Endometrium (tissue), 2 donors: ENCODE measurements at regions not wholly inside any gene's neighbourhood (a gene's known extent, or its start where the extent isn't known, plus 50 kb on each side); places are given as distances from the start of the nearest gene placed in this dataset.
"Not testable (repeated sequence)": the region's sequence is repeated elsewhere in the genome, so short reads cannot be mapped to it uniquely, and the experiment has no call there.

Experiments used
- FAIRE-seq: peaks from 2 replicates; lab custom pipeline; 2012; peaks lifted over from hg19 to GRCh38; lab: Jason Lieb, UNC
- donor health status: control.
- donor health status: control.

DNA sequence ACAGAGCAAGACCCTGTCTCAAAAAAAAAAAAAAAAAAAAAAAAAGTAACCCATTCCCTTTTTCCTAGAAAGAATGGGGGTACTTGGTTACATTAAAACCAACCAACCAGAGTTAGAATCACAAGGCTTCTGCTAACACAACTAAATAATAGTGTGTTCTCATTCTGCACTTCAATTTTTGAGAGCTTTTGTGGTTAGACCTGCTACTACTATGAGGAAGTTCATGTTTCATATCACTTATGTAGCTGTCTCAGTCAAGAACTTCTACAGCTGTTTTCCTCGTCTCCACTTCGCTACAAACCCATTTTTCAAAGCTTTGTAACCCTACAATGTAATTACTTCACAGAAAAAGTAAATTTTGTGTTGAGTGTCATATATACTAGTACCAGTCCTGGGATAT is 58.3 kb downstream of the PDHA2 start:
- no peak for FAIRE-seq

DNA sequence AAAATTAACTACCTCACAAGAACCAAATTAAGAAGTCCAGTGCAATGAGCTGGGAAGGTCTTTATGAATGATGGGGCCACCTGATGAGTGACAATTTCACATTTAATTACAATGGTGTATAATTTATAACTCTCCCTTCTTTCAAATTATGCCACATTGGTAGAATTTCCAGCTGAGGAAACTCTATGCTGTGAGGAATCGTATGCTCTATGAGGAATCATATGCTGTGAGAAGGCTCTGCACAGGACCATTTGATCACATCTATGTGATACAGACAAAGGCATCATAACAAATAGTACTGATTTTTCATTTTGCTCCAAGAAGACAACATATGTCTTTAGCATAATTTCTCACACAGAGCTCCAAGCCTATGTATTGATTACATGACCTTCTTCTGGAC is 69.3 kb downstream of the PDHA2 start:
- FAIRE-seq = no peak

DNA sequence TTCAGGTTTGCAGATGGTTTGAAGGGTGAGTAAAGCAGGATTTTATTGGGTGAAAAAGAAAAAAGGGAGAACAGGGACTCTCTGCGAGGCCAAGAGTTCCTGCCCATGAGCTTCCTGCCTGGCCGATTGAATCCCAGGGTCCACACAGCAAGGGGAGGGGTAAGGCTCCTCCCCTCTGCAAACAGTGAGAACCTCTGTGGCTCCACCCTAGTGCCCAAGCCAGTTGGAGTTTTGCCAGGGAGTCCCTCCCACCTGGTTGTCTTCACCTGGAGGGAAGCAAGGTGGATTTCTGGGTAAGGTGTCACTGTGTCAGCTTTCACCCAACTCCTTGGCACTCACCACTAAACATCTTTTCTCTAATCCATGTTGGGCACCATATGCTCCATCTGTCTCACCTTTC is 70.9 kb downstream of the PDHA2 start:
- no peak for FAIRE-seq

DNA sequence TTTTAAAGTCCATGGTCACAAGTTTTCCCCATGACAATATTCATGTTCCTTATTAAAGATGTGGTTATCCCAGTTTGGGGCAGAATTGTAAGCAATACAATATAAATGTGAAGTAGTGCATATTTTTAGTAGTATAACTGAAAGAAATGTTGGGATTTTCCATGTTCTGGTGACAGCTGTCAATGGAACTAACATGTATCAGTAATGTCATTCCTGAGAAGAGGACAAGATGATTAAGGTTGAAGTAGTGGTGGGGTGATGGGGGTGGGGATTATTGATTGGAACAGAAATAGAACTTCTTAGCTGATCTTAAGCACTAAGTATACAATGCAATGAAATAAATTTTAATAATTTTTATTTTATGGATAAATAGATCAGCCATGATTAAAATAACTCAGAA is 81.6 kb downstream of the PDHA2 start:
- FAIRE-seq = no peak

DNA sequence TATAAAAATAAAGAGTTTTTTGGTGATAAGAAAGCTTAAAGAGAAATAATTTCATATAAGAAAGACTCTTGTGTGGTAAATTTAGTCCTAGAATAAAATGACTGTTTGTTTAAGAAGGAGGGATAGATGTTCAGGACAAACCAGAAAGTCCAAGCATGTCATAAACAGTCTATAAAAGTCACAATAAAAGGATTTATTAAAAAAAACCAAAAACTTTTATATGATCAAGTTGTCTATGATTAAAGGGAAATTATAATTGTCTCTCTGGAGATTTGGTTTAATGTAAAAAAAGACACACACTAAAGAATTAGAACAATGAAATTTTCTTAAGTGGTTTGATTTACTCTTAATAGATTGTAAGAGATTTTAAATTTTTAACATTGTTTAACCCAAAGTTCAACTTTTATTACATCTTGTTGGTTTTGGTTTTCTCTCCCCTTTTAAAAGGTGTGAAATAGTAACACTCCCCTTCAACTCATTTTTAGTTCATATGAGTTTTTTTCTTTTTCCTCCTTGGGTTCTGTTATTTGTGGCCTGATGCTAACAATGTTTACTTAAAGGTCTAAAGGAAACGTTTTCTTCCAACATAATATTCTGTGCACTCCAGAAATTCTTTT is 89.7 kb downstream of the PDHA2 start:
- peak; percentile 18 for FAIRE-seq

DNA sequence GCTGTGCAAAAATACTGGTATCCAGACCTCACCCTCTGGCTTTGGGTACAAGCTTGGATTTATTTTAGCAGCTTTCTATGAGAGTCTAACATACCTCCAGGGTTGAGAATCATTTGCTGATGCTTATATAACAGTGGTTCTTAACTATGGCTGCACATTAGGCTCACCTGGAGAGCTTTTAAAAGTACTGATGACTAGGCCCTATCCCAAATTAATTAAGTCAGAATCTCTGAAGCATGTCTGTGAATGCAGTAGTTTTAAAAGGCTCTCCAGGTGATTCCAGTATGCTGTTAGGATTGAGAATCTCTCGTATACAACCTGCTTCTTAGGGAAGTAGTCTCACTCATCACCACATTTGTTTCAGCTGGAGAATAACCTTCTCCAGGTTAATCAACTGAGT is 99.2 kb downstream of the PDHA2 start:
- no peak for FAIRE-seq

DNA sequence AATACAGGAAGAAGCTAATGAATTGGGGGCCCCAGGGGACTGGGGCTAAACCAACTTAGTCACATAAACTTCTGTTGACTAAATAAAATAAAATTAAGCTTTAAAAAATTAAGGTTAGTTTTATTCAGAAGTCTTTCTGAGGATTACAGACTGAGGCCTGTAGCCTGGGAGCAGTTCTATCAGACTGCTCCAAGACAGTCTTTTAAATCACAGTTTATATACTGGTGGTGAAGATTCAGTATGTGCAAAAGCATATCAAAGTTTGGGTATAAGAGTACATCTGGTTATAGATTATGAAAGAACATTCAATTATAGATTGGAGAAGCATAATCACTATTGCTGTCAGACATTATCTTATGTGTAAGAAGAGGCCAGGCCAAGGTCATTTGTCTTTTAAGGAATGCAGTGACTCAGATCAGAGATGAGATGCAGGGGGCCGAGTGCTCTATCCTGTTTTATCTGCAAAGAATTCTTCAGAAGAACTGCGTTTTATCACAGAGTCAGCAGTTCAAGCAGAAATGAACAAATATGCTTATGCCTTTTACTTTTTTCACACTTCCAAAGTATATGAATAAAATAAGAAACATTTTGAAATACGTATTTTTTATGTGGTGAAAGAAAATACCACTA is 109.4 kb downstream of the PDHA2 start:
- no peak for FAIRE-seq

DNA sequence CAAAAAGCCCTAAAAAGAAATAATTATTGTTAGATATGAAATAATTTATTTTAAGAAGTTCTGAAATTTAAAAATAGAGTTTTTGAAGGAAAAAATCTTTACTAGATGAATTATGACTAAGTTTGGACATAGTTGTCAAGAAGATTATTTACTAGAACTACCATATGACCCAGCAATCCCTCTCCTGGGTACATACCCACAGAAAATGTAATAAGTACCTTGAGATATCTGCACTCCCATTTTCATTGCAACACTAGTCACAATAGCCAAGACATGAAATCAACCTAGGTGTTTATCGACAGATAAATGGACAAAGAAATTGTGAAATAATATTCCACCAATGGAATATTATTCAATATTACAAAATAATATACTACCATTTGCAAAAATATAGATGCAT is 109.9 kb downstream of the PDHA2 start:
- no peak for FAIRE-seq

DNA sequence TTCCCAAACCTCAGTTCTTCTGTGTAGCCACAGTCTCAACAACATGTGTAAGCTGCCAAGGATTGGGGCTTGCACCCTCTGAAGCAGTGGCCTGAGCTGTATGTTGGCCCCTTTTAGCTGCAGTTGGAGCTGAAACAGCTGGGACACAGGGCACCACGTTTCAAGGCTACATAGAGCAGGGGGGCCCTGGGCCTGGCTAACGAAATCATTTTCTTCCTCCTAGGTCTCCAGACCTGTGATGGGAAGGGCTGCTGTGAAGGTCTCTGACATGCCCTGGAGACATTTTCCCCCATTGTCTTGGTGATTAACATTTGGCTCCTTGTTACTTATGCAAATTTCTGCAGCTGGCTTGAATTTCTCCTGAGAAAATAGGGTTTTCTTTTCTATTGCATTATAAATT is 112.6 kb downstream of the PDHA2 start:
- not testable (repeated sequence) for FAIRE-seq

DNA sequence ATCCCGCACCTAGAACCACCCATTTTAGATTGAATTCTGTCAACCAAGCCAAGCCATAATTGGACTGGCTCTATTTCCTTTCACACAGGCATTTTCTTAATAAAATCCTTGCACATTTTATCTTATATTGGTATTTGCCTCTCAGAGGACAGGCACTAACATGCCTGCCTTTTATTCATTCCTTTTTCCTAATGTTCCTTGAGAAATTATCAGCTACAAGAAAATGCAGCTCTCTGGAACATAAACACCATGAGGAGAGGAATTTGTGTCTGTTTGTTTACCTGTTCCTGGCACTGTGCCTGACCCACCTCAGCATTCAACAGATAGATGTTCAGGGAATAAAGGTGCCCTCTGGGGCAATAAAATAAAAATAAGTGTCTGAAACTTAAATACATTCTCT is 116.2 kb downstream of the PDHA2 start:
- no peak for FAIRE-seq

DNA sequence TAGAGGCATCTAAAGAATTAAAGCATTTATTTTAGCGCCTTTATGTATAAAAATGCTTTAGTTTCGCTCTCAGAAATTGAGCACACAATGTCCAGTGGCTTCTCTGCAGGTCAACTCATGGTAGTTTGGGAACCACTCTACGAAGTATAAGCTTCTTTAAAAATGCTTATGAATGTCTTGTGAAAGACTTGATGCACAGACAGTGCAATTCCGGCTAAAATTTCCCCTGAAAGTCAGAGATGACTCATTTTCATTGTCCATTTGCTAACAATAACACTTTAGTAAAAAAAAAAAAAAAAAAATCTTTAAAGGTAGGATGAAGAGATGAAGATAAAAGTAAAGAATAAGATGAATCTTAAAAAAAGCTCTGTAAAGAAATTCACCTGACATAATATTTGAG is 117.2 kb downstream of the PDHA2 start:
- FAIRE-seq = no peak

DNA sequence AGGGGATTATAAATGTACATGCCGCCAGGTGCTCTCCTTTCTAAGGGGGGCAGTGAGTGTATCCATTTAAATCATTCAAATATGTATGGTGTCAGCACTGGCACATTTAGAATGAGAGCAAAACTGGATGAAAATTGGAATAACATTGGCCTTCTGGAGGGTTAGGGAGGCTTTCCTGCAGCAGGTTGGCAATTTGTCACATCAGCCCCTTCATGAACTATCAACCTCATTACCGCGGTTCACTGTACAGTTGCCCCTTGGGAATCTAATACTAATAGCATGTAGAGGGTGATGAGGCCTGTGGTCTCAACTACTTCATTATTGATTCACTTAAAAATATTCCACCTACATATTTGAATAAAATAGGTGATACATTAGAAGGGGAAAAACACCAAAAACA is 117.9 kb downstream of the PDHA2 start:
- no peak for FAIRE-seq

DNA sequence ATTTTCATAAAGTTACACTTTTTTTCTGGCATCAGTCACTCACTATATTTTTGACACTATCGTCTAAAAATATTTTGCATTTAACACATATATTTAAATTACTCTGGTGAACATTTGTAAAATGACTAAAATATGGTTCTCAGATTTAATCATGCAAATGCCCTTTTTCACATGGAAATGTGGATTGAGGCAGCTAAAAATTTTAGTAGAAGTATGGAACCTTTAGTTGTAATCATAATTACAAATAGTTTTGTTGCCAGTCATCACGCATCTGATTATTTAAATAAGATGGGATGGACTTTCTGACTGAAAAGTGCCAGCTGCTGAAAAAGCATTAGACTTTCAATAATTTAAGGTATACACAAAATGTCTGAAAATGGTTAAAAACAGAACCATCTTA is 119.3 kb downstream of the PDHA2 start:
- no peak for FAIRE-seq

DNA sequence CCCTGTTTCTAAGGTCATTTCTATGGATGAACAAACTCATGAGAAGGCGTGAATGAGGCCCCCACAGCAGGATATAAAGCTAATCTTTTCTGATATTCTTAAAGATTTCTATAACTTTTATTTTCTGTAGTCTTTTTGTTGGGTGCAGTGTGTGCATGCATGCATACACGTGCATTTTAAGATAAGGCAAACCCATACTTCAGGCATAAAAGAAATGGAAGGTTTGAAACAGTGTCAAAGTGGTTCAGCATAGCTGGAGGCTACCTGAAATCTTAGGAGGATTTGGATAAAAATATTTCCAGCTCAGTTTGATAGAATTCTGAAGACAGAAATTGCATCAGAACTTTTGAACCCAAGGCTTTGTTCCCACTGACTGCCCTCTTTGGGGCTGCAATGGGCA is 119.7 kb downstream of the PDHA2 start:
- no peak for FAIRE-seq

DNA sequence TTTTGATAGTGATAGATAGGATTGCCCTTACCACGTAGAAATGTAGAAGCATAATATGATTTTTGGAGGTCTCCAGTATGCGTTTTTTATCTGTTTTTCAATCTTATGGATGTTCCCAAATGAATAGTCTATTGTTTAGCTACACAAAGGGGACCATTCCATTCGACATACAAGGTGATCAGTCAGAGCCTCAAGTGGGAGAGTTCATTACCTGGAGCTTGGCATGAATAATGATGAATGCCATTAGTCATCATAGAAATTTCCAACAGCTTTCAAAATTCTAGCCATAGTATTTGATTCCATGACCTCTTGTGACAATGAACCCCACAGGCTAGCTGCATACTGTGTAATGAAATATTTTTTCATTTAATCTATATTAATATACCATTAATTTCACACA is 123.6 kb downstream of the PDHA2 start:
- FAIRE-seq = no peak

DNA sequence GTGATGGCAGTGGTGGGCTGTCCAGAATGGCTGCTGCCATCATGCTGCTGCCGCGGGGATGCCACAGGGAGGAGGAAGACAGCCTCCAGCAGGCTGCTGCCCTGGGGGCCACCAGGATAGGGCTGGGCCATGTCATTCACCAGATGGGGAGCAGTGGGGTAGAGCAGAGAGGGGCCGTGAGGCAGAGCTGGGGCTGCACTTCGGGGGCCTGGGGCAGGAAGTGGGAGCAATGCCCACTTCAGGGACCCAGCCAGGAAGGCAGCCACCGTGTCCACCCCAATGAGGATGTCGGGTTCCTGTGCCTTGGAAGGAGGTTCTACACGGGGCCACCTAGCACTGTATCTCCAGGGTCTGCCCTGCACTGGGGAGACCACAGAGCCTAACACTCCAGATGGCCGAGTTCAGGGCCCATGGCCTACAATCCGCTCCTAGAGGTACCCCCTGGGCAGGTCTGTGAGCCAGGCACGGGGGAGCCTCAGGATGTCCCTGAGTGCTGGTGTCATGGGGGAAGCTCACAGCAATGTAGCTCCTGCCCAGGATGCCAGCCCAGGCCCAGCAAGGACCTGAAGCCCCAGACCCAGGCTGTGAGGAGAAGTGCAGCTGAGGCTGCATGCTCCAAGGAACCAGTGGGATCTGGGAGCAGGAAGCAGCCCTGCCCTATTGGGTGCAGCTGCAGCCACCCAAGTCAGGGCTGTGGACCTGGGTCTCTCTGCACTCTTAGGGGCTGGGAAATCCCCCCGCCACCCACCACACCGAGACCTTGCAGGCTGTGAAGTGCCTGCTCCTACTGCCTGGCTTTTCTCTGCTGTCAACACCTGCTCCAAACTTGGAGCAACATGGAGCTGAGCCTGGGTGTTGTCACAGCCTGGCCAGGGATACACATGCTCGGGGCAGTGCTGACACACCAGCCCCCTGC is 140.3 kb downstream of the PDHA2 start:
- FAIRE-seq = no peak

DNA sequence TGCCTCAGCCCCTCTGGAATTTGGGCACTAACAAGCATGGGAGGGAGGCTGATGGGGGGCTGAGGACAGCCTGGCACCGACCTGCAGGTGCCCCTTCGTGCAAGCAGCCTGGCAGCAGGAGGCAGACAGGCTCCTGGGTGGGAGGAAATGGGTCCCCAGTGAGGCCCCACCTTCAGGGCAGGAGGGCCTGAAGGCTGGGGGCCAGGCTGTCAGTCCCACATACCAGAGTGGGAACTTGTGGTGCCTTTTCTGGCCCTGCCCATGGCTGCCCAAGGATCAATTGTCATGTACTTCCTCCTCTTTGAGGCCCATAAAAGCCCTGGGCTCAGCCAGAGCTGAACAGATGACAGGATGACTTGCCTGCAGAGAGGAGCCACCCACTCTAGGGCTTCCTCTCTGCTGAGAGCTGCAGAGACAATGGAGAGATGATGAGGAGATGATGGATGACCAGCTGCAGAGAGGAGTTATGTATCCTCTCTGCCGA is 141.0 kb downstream of the PDHA2 start:
- FAIRE-seq = no peak

DNA sequence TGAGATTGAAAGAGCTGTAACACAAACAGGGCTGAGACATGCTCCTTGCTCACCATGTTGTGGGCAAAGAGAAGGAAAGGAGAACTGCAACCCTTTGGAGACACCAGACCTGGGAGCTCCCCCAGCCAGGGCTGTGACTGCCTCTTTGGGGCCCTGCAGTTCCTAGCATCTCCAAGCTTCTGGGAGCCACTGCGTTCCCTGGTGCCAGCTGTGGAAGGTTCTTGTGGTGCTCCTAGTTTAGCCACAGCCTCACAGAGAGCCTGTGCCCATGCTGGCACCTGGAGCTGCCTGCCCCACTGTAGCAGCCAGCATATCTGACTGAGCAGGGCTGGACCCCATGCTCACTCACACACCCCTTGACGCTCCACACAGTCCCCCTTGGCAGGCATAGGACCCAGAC is 141.7 kb downstream of the PDHA2 start:
- no peak for FAIRE-seq

DNA sequence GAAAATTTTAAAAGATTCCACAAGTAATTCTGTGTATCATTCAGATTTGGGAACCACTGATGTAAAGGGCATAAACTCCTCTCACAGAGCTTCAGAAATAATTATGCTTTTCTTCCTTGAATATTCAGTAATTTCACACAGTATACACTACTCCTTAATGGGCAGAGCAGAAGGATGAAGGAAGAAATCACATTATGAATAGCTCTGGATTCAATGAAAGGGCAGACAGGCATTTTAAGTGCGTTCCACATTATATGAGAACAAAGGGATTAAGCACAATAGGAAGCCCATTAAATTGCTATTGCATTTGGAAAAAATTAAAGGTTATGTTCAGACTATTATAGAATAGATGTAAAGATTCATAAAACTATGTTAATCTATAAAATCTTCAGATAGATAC is 142.6 kb downstream of the PDHA2 start:
- no peak for FAIRE-seq

DNA sequence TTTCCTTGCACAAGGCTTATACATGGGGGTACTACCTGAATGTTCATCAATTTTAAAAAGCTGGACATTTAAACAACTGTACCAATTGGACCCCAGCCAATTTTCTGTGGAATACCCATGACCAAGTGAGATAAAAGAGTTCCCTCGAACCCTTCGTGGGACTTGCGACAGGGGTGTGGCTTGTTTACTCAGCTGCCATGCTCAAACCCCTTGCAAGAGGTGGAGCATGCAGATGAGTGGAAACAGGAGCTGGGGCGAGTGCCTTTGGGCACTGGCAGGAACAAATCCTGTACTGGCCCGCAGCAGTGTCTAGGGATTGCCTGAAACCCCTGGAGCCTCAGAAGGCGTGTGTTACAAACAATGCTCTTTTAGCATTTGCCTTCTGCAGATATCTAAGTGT is 144.2 kb downstream of the PDHA2 start:
- no peak for FAIRE-seq

DNA sequence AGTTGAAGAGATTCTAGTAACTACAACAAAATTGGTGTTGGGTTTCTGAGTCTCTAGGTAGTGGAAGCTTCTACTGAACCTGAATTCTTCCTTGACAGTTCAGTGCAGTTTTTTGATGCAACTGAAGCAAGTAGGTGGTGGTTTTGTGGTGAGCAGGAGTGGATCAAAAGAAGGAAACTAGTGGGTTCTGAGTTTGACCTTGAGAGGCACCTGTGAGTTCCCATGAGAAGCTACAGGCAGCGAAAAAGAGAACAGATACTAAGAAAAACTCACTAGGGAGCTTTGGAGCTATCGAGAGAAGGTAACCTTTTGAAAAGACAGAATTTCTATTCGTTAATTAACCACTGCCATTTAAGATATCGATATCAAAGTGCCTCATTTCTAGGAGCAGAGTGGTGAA is 145.2 kb downstream of the PDHA2 start:
- FAIRE-seq = no peak

DNA sequence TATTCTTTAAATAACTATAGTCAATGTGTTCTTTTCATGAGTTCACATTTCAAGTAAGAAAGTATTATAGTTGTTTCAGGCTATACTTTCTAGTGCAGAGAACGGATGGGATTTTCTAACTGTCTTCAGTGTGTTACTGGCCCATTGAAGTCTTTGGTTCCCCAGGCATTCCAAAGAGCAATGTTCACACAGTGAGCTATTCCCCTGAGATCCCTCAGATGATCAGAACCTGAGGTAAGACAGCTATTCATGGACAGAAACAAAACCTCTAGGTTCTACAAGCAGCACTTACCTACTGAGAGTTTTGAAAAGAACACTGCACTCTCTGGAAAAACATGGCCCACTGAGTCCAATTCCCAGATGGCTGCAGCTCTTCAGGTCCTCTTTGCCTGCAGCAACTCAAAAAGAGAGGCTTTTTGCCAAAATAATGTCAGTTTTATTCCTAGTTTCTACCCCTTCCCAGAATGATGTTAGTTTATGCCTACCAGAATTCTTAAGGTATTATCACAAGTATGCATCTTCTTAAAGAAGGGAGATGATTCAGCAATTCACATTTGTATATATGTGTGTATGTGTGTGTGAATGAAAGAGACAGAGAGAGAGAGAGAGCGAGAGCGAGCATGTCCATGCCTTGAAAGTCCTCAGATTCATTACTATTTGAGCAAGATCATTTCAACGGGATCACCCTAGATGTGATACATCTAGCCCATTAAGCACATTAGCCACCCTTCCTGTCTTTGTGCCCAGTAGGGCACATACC is 146.1 kb downstream of the PDHA2 start:
- no peak for FAIRE-seq

DNA sequence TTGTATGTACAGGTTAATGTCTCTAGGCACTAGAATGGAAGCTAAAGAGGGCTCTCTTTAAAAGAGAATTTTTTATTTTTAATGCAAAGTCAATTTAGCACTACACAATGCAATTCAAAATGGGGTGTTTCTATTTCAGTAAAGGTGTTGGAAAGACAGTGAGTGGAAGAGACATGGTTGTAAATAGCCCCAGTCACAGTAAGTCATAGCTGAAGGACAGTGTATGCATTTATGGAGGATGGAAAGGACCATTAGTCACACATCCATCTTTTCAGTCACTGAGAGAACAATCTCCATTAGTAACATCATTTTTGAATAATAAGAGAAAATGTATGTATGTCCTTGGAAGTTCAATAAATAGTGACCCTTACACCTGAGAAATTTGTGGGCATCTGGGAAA is 148.0 kb downstream of the PDHA2 start:
- no peak for FAIRE-seq
